Ishikawa (cell line): ENCODE measurements at regions not wholly inside any gene's neighbourhood (a gene's known extent, or its start where the extent isn't known, plus 50 kb on each side); places are given as distances from the start of the nearest gene placed in this dataset.

Source experiments
- CEBPB ChIP-seq: IDR thresholded peaks from 2 replicates; pipeline ENCODE4 v1.6.1; 2012
- CREB1 ChIP-seq: IDR thresholded peaks from 2 replicates; pipeline ENCODE4 v1.6.1; 2012; ENCODE audit warnings: low read depth
- EGR1 ChIP-seq: IDR thresholded peaks from 2 replicates; pipeline ENCODE4 v1.6.1; 2012
- EP300 ChIP-seq: IDR thresholded peaks from 2 replicates; pipeline ENCODE4 v1.6.1; 2012; ENCODE audit warnings: borderline replicate concordance
- FOXM1 ChIP-seq: IDR thresholded peaks from 2 replicates; pipeline ENCODE4 v1.6.1; 2012; ENCODE audit warnings: low read depth, borderline replicate concordance
- MAX ChIP-seq: IDR thresholded peaks from 2 replicates; pipeline ENCODE4 v1.6.1; 2012
- NFIC ChIP-seq: IDR thresholded peaks from 2 replicates; pipeline ENCODE4 v1.6.1; 2012
- RAD21 ChIP-seq: IDR thresholded peaks from 2 replicates; pipeline ENCODE4 v1.6.1; 2012; ENCODE audit warnings: low read depth
- TAF1 ChIP-seq: IDR thresholded peaks from 2 replicates; pipeline ENCODE4 v1.6.1; 2012; ENCODE audit warnings: low read depth, mild to moderate bottlenecking
- TCF12 ChIP-seq: IDR thresholded peaks from 2 replicates; pipeline ENCODE4 v1.6.1; 2012; ENCODE audit warnings: low read depth
- TEAD4 ChIP-seq: IDR thresholded peaks from 2 replicates; pipeline ENCODE4 v1.6.1; 2012
- YY1 ChIP-seq: IDR thresholded peaks from 2 replicates; pipeline ENCODE4 v1.6.1; 2012; ENCODE audit warnings: low read depth
- ZBTB7A ChIP-seq: IDR thresholded peaks from 2 replicates; pipeline ENCODE4 v1.6.1; 2012; ENCODE audit warnings: low read depth
- TF ChIP-seq, protein P1 (sequence below): IDR thresholded peaks from 2 replicates; pipeline ENCODE4 v1.6.1; 2012; ENCODE audit warnings: low read depth, mild to moderate bottlenecking
- TF ChIP-seq, protein P2 (sequence below): IDR thresholded peaks from 2 replicates; pipeline ENCODE4 v1.6.1; 2012

- TF ChIP-seq NFIC (no peak), CEBPB (no peak)
Measured at GRCh38 chr4:92064574-92064973, 239.2 kb upstream of the GRID2 start.

DNA sequence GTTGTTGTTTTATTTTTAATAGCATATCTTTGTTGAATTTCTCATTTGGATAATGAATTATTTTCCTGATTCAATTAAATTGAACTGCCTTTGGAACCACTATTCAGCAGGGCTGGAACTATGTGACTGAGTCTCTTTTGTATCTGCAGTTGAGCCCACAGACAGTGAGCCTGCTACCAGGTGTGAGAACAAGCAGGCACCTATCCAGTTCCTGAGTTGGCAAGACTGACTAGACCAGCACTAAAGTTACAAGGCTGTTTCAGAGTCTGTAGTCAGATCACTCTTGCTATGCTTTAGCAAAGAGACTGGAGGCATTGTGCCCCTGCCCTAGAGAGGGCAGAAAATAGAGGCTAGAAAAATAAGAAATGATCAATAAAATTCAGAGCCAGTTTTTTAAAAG, 237.3 kb upstream of the GRID2 start:
- TF ChIP-seq EP300 (no peak), RAD21 (no peak), TCF12 (no peak), TAF1 (no peak), NFIC (no peak), TEAD4 (no peak), YY1 (no peak), CEBPB (no peak), CREB1 (no peak), FOXM1 (no peak), MAX (no peak), ZBTB7A (no peak), EGR1 (no peak)
- TF ChIP-seq, protein P1, sequence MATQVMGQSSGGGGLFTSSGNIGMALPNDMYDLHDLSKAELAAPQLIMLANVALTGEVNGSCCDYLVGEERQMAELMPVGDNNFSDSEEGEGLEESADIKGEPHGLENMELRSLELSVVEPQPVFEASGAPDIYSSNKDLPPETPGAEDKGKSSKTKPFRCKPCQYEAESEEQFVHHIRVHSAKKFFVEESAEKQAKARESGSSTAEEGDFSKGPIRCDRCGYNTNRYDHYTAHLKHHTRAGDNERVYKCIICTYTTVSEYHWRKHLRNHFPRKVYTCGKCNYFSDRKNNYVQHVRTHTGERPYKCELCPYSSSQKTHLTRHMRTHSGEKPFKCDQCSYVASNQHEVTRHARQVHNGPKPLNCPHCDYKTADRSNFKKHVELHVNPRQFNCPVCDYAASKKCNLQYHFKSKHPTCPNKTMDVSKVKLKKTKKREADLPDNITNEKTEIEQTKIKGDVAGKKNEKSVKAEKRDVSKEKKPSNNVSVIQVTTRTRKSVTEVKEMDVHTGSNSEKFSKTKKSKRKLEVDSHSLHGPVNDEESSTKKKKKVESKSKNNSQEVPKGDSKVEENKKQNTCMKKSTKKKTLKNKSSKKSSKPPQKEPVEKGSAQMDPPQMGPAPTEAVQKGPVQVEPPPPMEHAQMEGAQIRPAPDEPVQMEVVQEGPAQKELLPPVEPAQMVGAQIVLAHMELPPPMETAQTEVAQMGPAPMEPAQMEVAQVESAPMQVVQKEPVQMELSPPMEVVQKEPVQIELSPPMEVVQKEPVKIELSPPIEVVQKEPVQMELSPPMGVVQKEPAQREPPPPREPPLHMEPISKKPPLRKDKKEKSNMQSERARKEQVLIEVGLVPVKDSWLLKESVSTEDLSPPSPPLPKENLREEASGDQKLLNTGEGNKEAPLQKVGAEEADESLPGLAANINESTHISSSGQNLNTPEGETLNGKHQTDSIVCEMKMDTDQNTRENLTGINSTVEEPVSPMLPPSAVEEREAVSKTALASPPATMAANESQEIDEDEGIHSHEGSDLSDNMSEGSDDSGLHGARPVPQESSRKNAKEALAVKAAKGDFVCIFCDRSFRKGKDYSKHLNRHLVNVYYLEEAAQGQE = no peak
- TF ChIP-seq, protein P2, sequence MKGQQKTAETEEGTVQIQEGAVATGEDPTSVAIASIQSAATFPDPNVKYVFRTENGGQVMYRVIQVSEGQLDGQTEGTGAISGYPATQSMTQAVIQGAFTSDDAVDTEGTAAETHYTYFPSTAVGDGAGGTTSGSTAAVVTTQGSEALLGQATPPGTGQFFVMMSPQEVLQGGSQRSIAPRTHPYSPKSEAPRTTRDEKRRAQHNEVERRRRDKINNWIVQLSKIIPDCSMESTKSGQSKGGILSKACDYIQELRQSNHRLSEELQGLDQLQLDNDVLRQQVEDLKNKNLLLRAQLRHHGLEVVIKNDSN = no peak

- TF ChIP-seq, protein P2 = no peak
- TF ChIP-seq EP300 (no peak), FOXM1 (no peak), EGR1 (no peak), TCF12 (no peak)
Measured at GRCh38 chr4:92071587-92071986, 232.2 kb upstream of the GRID2 start.

DNA sequence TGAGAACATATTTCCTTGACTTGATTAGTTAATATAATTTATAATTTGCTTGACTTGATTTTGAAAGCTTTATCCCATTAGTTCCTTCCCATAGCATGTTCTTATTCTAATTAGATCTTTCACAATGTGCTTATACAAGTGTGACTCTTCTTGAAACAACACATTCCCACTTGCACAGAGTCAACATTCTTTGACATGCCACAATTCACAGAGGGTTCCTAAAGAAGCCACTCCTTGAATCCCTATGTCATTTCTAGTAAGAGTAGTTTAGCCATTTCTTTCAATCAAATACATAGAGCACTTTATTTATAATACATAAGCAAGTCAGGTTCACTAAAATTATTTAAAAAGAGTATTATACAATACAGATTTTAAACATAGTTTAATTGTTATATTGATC, 228.9 kb upstream of the GRID2 start:
- TF ChIP-seq TEAD4 (no peak), EGR1 (no peak), RAD21 (no peak), ZBTB7A (no peak), FOXM1 (no peak), EP300 (no peak), YY1 (no peak), MAX (no peak), CEBPB (no peak), CREB1 (no peak), TCF12 (no peak)
- TF ChIP-seq, protein P2 = no peak
- TF ChIP-seq, protein P1 = no peak

DNA sequence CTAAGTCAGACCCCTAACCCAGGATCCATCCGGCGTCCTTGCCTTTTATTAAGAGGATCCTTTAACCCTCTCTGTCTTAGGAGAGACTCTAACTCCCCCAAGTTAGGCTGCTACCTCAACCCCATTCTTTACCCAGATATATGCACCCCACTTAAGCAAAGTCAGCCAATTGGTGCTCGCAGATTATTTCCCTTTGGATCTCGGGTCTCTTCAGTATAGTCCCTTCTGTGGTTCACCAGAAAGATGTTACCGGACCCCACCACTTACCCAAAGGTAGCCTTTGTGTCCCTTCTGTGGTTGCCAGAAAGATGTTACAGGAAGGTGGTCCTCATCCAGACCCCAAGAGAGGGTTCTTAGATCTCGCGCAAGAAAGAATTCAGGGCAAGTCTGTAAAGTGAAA, 212.9 kb upstream of the GRID2 start:
- no peak for TF ChIP-seq TAF1

- TF ChIP-seq CREB1 = no peak
- TF ChIP-seq CEBPB = no peak
- TF ChIP-seq FOXM1 = no peak
- TF ChIP-seq, protein P1 = no peak
- TF ChIP-seq NFIC = no peak
Measured at GRCh38 chr4:92091335-92091734, 212.4 kb upstream of the GRID2 start.
